Stomach (tissue), 8 donors: ENCODE measurements at regions not wholly inside any gene's neighbourhood (a gene's known extent, or its start where the extent isn't known, plus 50 kb on each side); places are given as distances from the start of the nearest gene placed in this dataset.

Experiments used
- DNase-seq, 2 donors: peaks; one replicate each; pipeline versions ENCODE4 v3.0.0 to v3.0.0-alpha.2; 2013 to 2019
- H3K27ac ChIP-seq, 5 donors: fragments of 200-600 bp in 4 of 5; sonication (generic) in 4 of 5; one replicate each; pipeline ENCODE4 v1.5.1; 2013 to 2019; ENCODE audit warnings: mild to moderate bottlenecking in 1 of 5, moderate library complexity in 1 of 5
- H3K27me3 ChIP-seq, 3 donors: fragments of 200-600 bp; sonication (generic); one replicate each; pipeline ENCODE4 v1.5.1; 2017 to 2019; ENCODE audit warnings: mixed run types in 1 of 3
- H3K36me3 ChIP-seq, 4 donors: fragments of 200-600 bp; sonication (generic); 1 replicate in 3 of 4; 2 replicates in 1 of 4; pipeline ENCODE4 v1.5.1; 2016 to 2019
- H3K4me1 ChIP-seq, 4 donors: fragments of 200-600 bp; sonication (generic); one replicate each; pipeline ENCODE4 v1.5.1; 2016 to 2019
- H3K4me3 ChIP-seq, 4 donors: fragments of 200-600 bp; sonication (generic) in 3 of 4; one replicate each; pipeline ENCODE4 v1.5.1; 2016 to 2019; ENCODE audit warnings: mild to moderate bottlenecking in 1 of 4
- H3K9me3 ChIP-seq, 4 donors: fragments of 200-600 bp; sonication (generic); one replicate each; pipeline ENCODE4 v1.5.1; 2016 to 2019
- CTCF ChIP-seq, 7 experiments: fragments of 450-650 bp in 4 of 7; fragments of 200-600 bp in 3 of 7; sonication (generic) in 3 of 7; IDR thresholded peaks; one replicate each; pipeline ENCODE4 v1.5.1; 2016 to 2019; ENCODE audit warnings: antibody characterized with exemption in 7 of 7, control low read depth in 2 of 7, mild to moderate bottlenecking in 1 of 7
- EP300 ChIP-seq: sonication (generic); formaldehyde crosslinking; IDR thresholded peaks from one replicate; pipeline ENCODE4 v1.6.1; 2017; ENCODE audit warnings: antibody characterized with exemption
- POLR2A ChIP-seq, 4 donors: fragments of 450-650 bp; IDR thresholded peaks; one replicate each; pipeline ENCODE4 v1.6.1; 2016; ENCODE audit warnings: antibody characterized with exemption in 4 of 4, control low read depth in 2 of 4, mild to moderate bottlenecking in 1 of 4, moderate library complexity in 1 of 4
- POLR2AphosphoS5 ChIP-seq, 3 donors: sonication (generic); formaldehyde crosslinking; IDR thresholded peaks; one replicate each; pipeline ENCODE4 v1.6.1; 2016; ENCODE audit warnings: antibody characterized with exemption in 3 of 3
- WGBS, 5 donors: extraction: QIAGEN DNeasy Blood & Tissue Kit in 3 of 5; methylation state at CpG; one replicate each; pipeline versions ENCODE4 v1.1.5 to v1.1.7; 2013 to 2018; 5-methylcytosine and 5-hydroxymethylcytosine counted together
- intact Hi-C: fragments of 100-400 bp; cut with DNase I; formaldehyde crosslinking; loops from one replicate; pipeline ENCODE4 v1.15.1; 2023; ENCODE audit warnings: low total_unique reads
- donor health status: healthy with polysubstance abuse.
- donor health status: Bipolar disorder and iron deficiency.
- donor health status: healthy.

GRCh38 chr12:23361971-23362370 is 587.5 kb downstream of the SOX5 start:
- Histone ChIP-seq H3K9me3 (peaks cover 0 to 7% (median 4%) of the 10 kb centered on the region in 4 donors), H3K4me3 (no peak overlapping the region), H3K27ac (no peak overlapping the region), H3K36me3 (no peaks in the 10 kb centered on the region), H3K4me1 (peaks cover 0 to 5% (median 0%) of the 10 kb centered on the region in 4 donors), H3K27me3 (no peaks in the 10 kb centered on the region)
- no peak for DNase-seq
- 64 to 89% (median 75%) methylated on average over 6 of the region's 6 CpGs for WGBS, 5 donors
- intact Hi-C loops, result no loop called here
- no peak for TF ChIP-seq CTCF (IDR thresholded peaks at IDR 0.05)
- TF ChIP-seq POLR2A (IDR thresholded peaks at IDR 0.05), result no peak
- no peak for TF ChIP-seq EP300
- TF ChIP-seq POLR2AphosphoS5 (IDR thresholded peaks at IDR 0.05), result no peak

GRCh38 chr12:23368590-23368989 is 580.9 kb downstream of the SOX5 start:
- no peak overlapping the region for H3K4me3 ChIP-seq
- DNase-seq, result no peak
- H3K4me1 ChIP-seq, result no peaks in the 10 kb centered on the region
- H3K36me3 ChIP-seq, result no peaks in the 10 kb centered on the region
- H3K27ac ChIP-seq, result no peak overlapping the region
- WGBS, 5 donors, result 77 to 96% (median 92%) methylated on average over 1 of the region's 1 CpG
- peaks cover 0 to 7% (median 4%) of the 10 kb centered on the region in 4 donors for H3K9me3 ChIP-seq
- intact Hi-C loops, result no loop called here
- no peaks in the 10 kb centered on the region for H3K27me3 ChIP-seq
- TF ChIP-seq POLR2A (IDR thresholded peaks at IDR 0.05) (no peak), EP300 (no peak), CTCF (IDR thresholded peaks at IDR 0.05) (no peak), POLR2AphosphoS5 (IDR thresholded peaks at IDR 0.05) (no peak)

DNA sequence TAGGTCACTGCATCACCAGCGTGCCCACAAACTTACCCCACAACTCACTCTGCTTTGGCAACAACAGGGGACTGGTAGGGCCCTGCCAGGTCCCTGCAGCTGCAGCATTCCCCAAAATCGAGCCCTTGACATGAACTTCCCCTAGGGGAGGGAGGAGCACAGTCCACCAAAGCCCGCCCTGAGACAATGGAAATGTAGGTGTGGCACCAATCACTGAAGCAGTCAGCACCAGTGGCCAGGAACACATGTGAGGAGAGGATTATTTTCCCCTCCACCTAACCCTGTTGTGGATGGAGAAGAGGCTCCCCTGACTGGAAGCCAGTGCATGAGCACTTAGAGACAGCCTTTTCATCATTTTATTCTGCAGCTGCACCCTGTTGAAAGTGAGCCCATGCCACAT is 573.8 kb downstream of the SOX5 start:
- H3K4me1 ChIP-seq, result no peaks in the 10 kb centered on the region
- no peak overlapping the region for H3K27ac ChIP-seq
- H3K4me3 ChIP-seq, result no peak overlapping the region
- no peaks in the 10 kb centered on the region for H3K36me3 ChIP-seq
- WGBS, 5 donors, result 67 to 81% (median 72%) methylated on average over 2 to 3 of the region's 3 CpGs
- peaks cover 0 to 49% (median 24%) of the 10 kb centered on the region in 4 donors for H3K9me3 ChIP-seq
- H3K27me3 ChIP-seq, result no peaks in the 10 kb centered on the region
- no peak for TF ChIP-seq POLR2AphosphoS5 (IDR thresholded peaks at IDR 0.05)
- no peak for TF ChIP-seq POLR2A (IDR thresholded peaks at IDR 0.05)
- no peak for TF ChIP-seq CTCF (IDR thresholded peaks at IDR 0.05)
- no peak for TF ChIP-seq EP300
- no peak for DNase-seq
- intact Hi-C loops, result no loop called here

DNA sequence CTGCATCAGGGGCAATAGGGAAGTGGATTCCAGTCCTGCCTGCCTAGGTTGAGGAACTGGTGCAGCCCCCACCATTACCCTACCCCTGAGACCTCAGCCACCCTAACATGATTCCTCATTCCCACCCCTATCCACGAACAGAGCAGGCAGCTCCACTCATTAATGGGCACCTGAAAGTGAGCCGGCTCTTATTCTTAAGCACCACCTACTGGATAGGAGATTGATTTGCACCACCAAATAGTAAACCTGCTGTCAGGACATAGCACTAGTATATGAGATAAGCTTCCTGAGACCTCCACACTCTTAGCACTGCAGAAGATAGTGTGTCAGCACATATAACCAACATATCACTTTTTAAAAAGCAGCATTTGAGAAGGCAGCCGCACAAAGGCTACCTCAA is 573.2 kb downstream of the SOX5 start:
- TF ChIP-seq POLR2AphosphoS5 (IDR thresholded peaks at IDR 0.05), result no peak
- no peak for TF ChIP-seq POLR2A (IDR thresholded peaks at IDR 0.05)
- no peak for TF ChIP-seq EP300
- no peak for TF ChIP-seq CTCF (IDR thresholded peaks at IDR 0.05)
- Histone ChIP-seq H3K27ac (no peak overlapping the region), H3K27me3 (no peaks in the 10 kb centered on the region), H3K4me3 (no peak overlapping the region), H3K9me3 (peaks cover 0 to 49% (median 24%) of the 10 kb centered on the region in 4 donors), H3K36me3 (no peaks in the 10 kb centered on the region), H3K4me1 (no peaks in the 10 kb centered on the region)
- no peak for DNase-seq
- intact Hi-C loops, result no loop called here
- 50 to 67% (median 55%) methylated on average over 3 of the region's 3 CpGs for WGBS, 5 donors
